GM18867 (cell line): ENCODE measurements at regions not wholly inside any gene's neighbourhood (a gene's known extent, or its start where the extent isn't known, plus 50 kb on each side); places are given as distances from the start of the nearest gene placed in this dataset.
"Not testable (repeated sequence)": the region's sequence is repeated elsewhere in the genome, so short reads cannot be mapped to it uniquely, and the experiment has no call there.

Experiments used
- ATAC-seq: cut with Tn5 transposase; IDR thresholded peaks from one replicate; pipeline ENCODE4 v1.9.1; 2021; ENCODE audit warnings: mild to moderate bottlenecking, moderate library complexity; ENCODE audit not compliant: unreplicated experiment

- no peak for ATAC-seq
Measured at GRCh38 chr1:4207183-4207582, 307.1 kb upstream of the C1orf174 start.

- ATAC-seq = no peak
Measured at GRCh38 chr1:4207842-4208692, 308.0 kb upstream of the C1orf174 start.

- no peak for ATAC-seq
Measured at GRCh38 chr1:4210043-4210442, 310.0 kb upstream of the C1orf174 start.

GRCh38 chr1:4212796-4213195 lies 312.7 kb upstream of the C1orf174 start:
- no peak for ATAC-seq

- ATAC-seq = no peak
Measured at GRCh38 chr1:4213366-4213973, 313.4 kb upstream of the C1orf174 start.

GRCh38 chr1:4214826-4215225 lies 314.8 kb upstream of the C1orf174 start:
- ATAC-seq = no peak

- ATAC-seq = no peak
Measured at GRCh38 chr1:4215391-4215790, 315.3 kb upstream of the C1orf174 start.

GRCh38 chr1:4216231-4216630 lies 316.2 kb upstream of the C1orf174 start:
- ATAC-seq = no peak

GRCh38 chr1:4218619-4219018 lies 318.5 kb upstream of the C1orf174 start:
- no peak for ATAC-seq

GRCh38 chr1:4219111-4219510 lies 319.0 kb upstream of the C1orf174 start:
- ATAC-seq = no peak

GRCh38 chr1:4219826-4220225 lies 319.8 kb upstream of the C1orf174 start:
- no peak for ATAC-seq

GRCh38 chr1:4220362-4220761 lies 320.3 kb upstream of the C1orf174 start:
- ATAC-seq = no peak

GRCh38 chr1:4221107-4221506 lies 321.0 kb upstream of the C1orf174 start:
- ATAC-seq = no peak

GRCh38 chr1:4224684-4225467 lies 324.8 kb upstream of the C1orf174 start:
- no peak for ATAC-seq

GRCh38 chr1:4227986-4228385 lies 327.9 kb upstream of the C1orf174 start:
- ATAC-seq = no peak

- no peak for ATAC-seq
Measured at GRCh38 chr1:4253935-4254334, 353.9 kb upstream of the C1orf174 start.

GRCh38 chr1:4256351-4256750 lies 356.3 kb upstream of the C1orf174 start:
- no peak for ATAC-seq

GRCh38 chr1:4258146-4258777 lies 358.2 kb upstream of the C1orf174 start:
- not testable (repeated sequence) for ATAC-seq

GRCh38 chr1:4261327-4261726 lies 361.3 kb upstream of the C1orf174 start:
- ATAC-seq = no peak

GRCh38 chr1:4262665-4263064 lies 362.6 kb upstream of the C1orf174 start:
- ATAC-seq = no peak

- ATAC-seq = no peak
Measured at GRCh38 chr1:4263699-4264098, 363.6 kb upstream of the C1orf174 start.
